ENCODE measurements at regions not wholly inside any gene's neighbourhood (a gene's known extent, or its start where the extent isn't known, plus 50 kb on each side); places are given as distances from the start of the nearest gene placed in this dataset.
"Not testable (repeated sequence)": the region's sequence is repeated elsewhere in the genome, so short reads cannot be mapped to it uniquely, and the experiment has no call there.

- Histone ChIP-seq H3K36me3 (ENCODE audit: control insufficient read depth in 2 of 2, insufficient read depth in 2 of 2, low read length in 2 of 2) (no peaks in the 10 kb centered on the region), H3K4me3 (ENCODE audit: low read length in 2 of 2) (no peak overlapping the region)
Measured at GRCh38 chr11:87804176-87804575, 371.1 kb downstream of the RAB38 start.

GRCh38 chr11:87803748-87804147, 371.5 kb downstream of the RAB38 start:
- H3K27ac ChIP-seq (ENCODE audit: low read depth in 2 of 2, low read length in 2 of 2): no peak overlapping the region
- H3K4me1 ChIP-seq (ENCODE audit: control insufficient read depth in 2 of 2, insufficient read depth in 2 of 2, low read length in 2 of 2): no peaks in the 10 kb centered on the region
- no peaks in the 10 kb centered on the region for H3K36me3 ChIP-seq (ENCODE audit: control insufficient read depth in 2 of 2, insufficient read depth in 2 of 2, low read length in 2 of 2)
- H3K9me3 ChIP-seq (ENCODE audit: control insufficient read depth in 2 of 2, low read length in 2 of 2): no peaks in the 10 kb centered on the region
- no peak overlapping the region for H3K9ac ChIP-seq (ENCODE audit: low read depth in 1 of 2, low read length in 2 of 2)
- H3K4me3 ChIP-seq (ENCODE audit: low read length in 2 of 2): no peak overlapping the region
- no peaks in the 10 kb centered on the region for H3K27me3 ChIP-seq (ENCODE audit: control insufficient read depth in 2 of 2, insufficient read depth in 2 of 2, low read length in 2 of 2)

More at GRCh38 chr11:87804176-87804575, 371.1 kb downstream of the RAB38 start:
- no peaks in the 10 kb centered on the region for H3K9me3 ChIP-seq (ENCODE audit: control insufficient read depth in 2 of 2, low read length in 2 of 2)
- H3K27me3 ChIP-seq (ENCODE audit: control insufficient read depth in 2 of 2, insufficient read depth in 2 of 2, low read length in 2 of 2): no peaks in the 10 kb centered on the region
- no peak overlapping the region for H3K27ac ChIP-seq (ENCODE audit: low read depth in 2 of 2, low read length in 2 of 2)
- no peak overlapping the region for H3K9ac ChIP-seq (ENCODE audit: low read depth in 1 of 2, low read length in 2 of 2)
- H3K4me1 ChIP-seq (ENCODE audit: control insufficient read depth in 2 of 2, insufficient read depth in 2 of 2, low read length in 2 of 2): no peaks in the 10 kb centered on the region

DNA sequence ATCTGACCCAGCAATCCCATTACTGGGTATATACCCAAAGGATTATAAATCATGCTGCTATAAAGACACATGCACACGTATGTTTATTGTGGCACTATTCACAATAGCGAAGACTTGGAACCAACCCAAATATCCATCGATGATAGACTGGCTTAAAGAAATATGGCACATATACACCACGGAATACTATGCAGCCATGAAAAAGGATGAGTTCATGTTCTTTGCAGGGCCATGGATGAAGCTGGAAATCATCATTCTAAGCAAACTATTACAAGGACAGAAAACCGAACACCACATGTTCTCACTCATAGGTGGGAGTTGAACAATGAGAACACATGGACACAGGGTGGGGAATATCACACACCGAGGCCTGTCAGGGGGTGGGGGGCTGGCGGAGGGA, 390.4 kb downstream of the RAB38 start:
- not testable (repeated sequence) for H3K9me3 ChIP-seq (ENCODE audit: control insufficient read depth in 2 of 2, low read length in 2 of 2); H3K36me3 ChIP-seq (ENCODE audit: control insufficient read depth in 2 of 2, insufficient read depth in 2 of 2, low read length in 2 of 2); H3K27me3 ChIP-seq (ENCODE audit: control insufficient read depth in 2 of 2, insufficient read depth in 2 of 2, low read length in 2 of 2); H3K27ac ChIP-seq (ENCODE audit: low read depth in 2 of 2, low read length in 2 of 2); H3K9ac ChIP-seq (ENCODE audit: low read depth in 1 of 2, low read length in 2 of 2); H3K4me1 ChIP-seq (ENCODE audit: control insufficient read depth in 2 of 2, insufficient read depth in 2 of 2, low read length in 2 of 2); H3K4me3 ChIP-seq (ENCODE audit: low read length in 2 of 2)

DNA sequence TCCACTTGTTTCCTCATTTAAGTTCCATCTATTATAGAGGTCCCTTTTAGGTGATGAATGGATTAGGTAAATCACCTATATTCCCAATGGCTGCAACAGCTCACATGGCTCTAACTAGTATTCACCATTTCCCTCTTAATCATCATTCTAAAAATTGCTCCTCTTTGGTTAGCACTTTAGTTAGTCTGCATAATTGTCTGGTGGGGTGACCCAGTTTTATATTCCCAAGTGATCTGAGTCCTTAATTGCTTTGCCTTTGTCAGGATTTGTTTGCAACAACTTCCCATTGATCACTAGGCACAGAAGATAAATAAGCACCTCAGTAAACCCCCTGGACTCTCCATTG, 395.2 kb downstream of the RAB38 start:
- no peak overlapping the region for H3K4me3 ChIP-seq (ENCODE audit: low read length in 2 of 2)
- H3K27ac ChIP-seq (ENCODE audit: low read depth in 2 of 2, low read length in 2 of 2): no peak overlapping the region
- no peaks in the 10 kb centered on the region for H3K27me3 ChIP-seq (ENCODE audit: control insufficient read depth in 2 of 2, insufficient read depth in 2 of 2, low read length in 2 of 2)
- no peaks in the 10 kb centered on the region for H3K4me1 ChIP-seq (ENCODE audit: control insufficient read depth in 2 of 2, insufficient read depth in 2 of 2, low read length in 2 of 2)
- H3K36me3 ChIP-seq (ENCODE audit: control insufficient read depth in 2 of 2, insufficient read depth in 2 of 2, low read length in 2 of 2): no peaks in the 10 kb centered on the region
- no peaks in the 10 kb centered on the region for H3K9me3 ChIP-seq (ENCODE audit: control insufficient read depth in 2 of 2, low read length in 2 of 2)
- no peak overlapping the region for H3K9ac ChIP-seq (ENCODE audit: low read depth in 1 of 2, low read length in 2 of 2)

GRCh38 chr11:87779276-87780067, 395.8 kb downstream of the RAB38 start:
- H3K27ac ChIP-seq (ENCODE audit: low read depth in 2 of 2, low read length in 2 of 2): no peak overlapping the region
- no peaks in the 10 kb centered on the region for H3K4me1 ChIP-seq (ENCODE audit: control insufficient read depth in 2 of 2, insufficient read depth in 2 of 2, low read length in 2 of 2)
- H3K4me3 ChIP-seq (ENCODE audit: low read length in 2 of 2): no peak overlapping the region
- H3K27me3 ChIP-seq (ENCODE audit: control insufficient read depth in 2 of 2, insufficient read depth in 2 of 2, low read length in 2 of 2): no peaks in the 10 kb centered on the region
- H3K36me3 ChIP-seq (ENCODE audit: control insufficient read depth in 2 of 2, insufficient read depth in 2 of 2, low read length in 2 of 2): no peaks in the 10 kb centered on the region
- no peaks in the 10 kb centered on the region for H3K9me3 ChIP-seq (ENCODE audit: control insufficient read depth in 2 of 2, low read length in 2 of 2)
- no peak overlapping the region for H3K9ac ChIP-seq (ENCODE audit: low read depth in 1 of 2, low read length in 2 of 2)

GRCh38 chr11:87778357-87778756, 396.9 kb downstream of the RAB38 start:
- Histone ChIP-seq H3K9ac (ENCODE audit: low read depth in 1 of 2, low read length in 2 of 2) (no peak overlapping the region), H3K4me3 (ENCODE audit: low read length in 2 of 2) (no peak overlapping the region), H3K9me3 (ENCODE audit: control insufficient read depth in 2 of 2, low read length in 2 of 2) (no peaks in the 10 kb centered on the region), H3K36me3 (ENCODE audit: control insufficient read depth in 2 of 2, insufficient read depth in 2 of 2, low read length in 2 of 2) (no peaks in the 10 kb centered on the region), H3K4me1 (ENCODE audit: control insufficient read depth in 2 of 2, insufficient read depth in 2 of 2, low read length in 2 of 2) (no peaks in the 10 kb centered on the region), H3K27ac (ENCODE audit: low read depth in 2 of 2, low read length in 2 of 2) (no peak overlapping the region), H3K27me3 (ENCODE audit: control insufficient read depth in 2 of 2, insufficient read depth in 2 of 2, low read length in 2 of 2) (no peaks in the 10 kb centered on the region)

GRCh38 chr11:87775036-87775435, 400.2 kb downstream of the RAB38 start:
- no peak overlapping the region for H3K4me3 ChIP-seq (ENCODE audit: low read length in 2 of 2)
- no peaks in the 10 kb centered on the region for H3K27me3 ChIP-seq (ENCODE audit: control insufficient read depth in 2 of 2, insufficient read depth in 2 of 2, low read length in 2 of 2)

GRCh38 chr11:87769661-87770060, 405.6 kb downstream of the RAB38 start:
- no peak overlapping the region for H3K4me3 ChIP-seq (ENCODE audit: low read length in 2 of 2)
- no peaks in the 10 kb centered on the region for H3K36me3 ChIP-seq (ENCODE audit: control insufficient read depth in 2 of 2, insufficient read depth in 2 of 2, low read length in 2 of 2)
- no peaks in the 10 kb centered on the region for H3K4me1 ChIP-seq (ENCODE audit: control insufficient read depth in 2 of 2, insufficient read depth in 2 of 2, low read length in 2 of 2)
- H3K9me3 ChIP-seq (ENCODE audit: control insufficient read depth in 2 of 2, low read length in 2 of 2): no peaks in the 10 kb centered on the region
- no peaks in the 10 kb centered on the region for H3K27me3 ChIP-seq (ENCODE audit: control insufficient read depth in 2 of 2, insufficient read depth in 2 of 2, low read length in 2 of 2)
- H3K9ac ChIP-seq (ENCODE audit: low read depth in 1 of 2, low read length in 2 of 2): no peak overlapping the region
- no peak overlapping the region for H3K27ac ChIP-seq (ENCODE audit: low read depth in 2 of 2, low read length in 2 of 2)

More at GRCh38 chr11:87775036-87775435, 400.2 kb downstream of the RAB38 start:
- H3K9ac ChIP-seq (ENCODE audit: low read depth in 1 of 2, low read length in 2 of 2): no peak overlapping the region
- H3K36me3 ChIP-seq (ENCODE audit: control insufficient read depth in 2 of 2, insufficient read depth in 2 of 2, low read length in 2 of 2): no peaks in the 10 kb centered on the region
- H3K27ac ChIP-seq (ENCODE audit: low read depth in 2 of 2, low read length in 2 of 2): no peak overlapping the region
- no peaks in the 10 kb centered on the region for H3K4me1 ChIP-seq (ENCODE audit: control insufficient read depth in 2 of 2, insufficient read depth in 2 of 2, low read length in 2 of 2)
- no peaks in the 10 kb centered on the region for H3K9me3 ChIP-seq (ENCODE audit: control insufficient read depth in 2 of 2, low read length in 2 of 2)

DNA sequence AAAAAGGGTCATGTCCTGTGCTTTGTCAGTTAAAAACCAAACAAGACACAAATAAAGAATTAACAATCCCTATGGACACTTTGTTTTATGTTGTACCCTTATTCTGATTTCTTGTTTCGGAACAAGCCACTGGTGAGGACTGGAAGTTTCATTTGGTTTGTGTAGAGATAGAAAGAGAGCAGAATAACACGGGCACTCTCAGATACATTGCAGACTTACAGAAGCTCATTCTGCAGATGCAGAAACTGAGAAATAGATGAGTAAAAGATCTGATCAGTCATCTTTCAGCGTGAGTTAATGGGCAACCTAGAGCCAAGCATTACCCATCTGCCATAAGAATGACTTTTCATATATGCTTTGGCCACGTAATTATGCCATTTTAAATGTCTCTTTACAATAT, 407.6 kb downstream of the RAB38 start:
- Histone ChIP-seq H3K4me1 (ENCODE audit: control insufficient read depth in 2 of 2, insufficient read depth in 2 of 2, low read length in 2 of 2) (no peaks in the 10 kb centered on the region), H3K27me3 (ENCODE audit: control insufficient read depth in 2 of 2, insufficient read depth in 2 of 2, low read length in 2 of 2) (no peaks in the 10 kb centered on the region), H3K36me3 (ENCODE audit: control insufficient read depth in 2 of 2, insufficient read depth in 2 of 2, low read length in 2 of 2) (no peaks in the 10 kb centered on the region), H3K27ac (ENCODE audit: low read depth in 2 of 2, low read length in 2 of 2) (no peak overlapping the region), H3K9ac (ENCODE audit: low read depth in 1 of 2, low read length in 2 of 2) (no peak overlapping the region), H3K4me3 (ENCODE audit: low read length in 2 of 2) (no peak overlapping the region), H3K9me3 (ENCODE audit: control insufficient read depth in 2 of 2, low read length in 2 of 2) (no peaks in the 10 kb centered on the region)

GRCh38 chr11:87764075-87764474, 411.2 kb downstream of the RAB38 start:
- not testable (repeated sequence) for H3K27ac ChIP-seq (ENCODE audit: low read depth in 2 of 2, low read length in 2 of 2); H3K4me1 ChIP-seq (ENCODE audit: control insufficient read depth in 2 of 2, insufficient read depth in 2 of 2, low read length in 2 of 2); H3K36me3 ChIP-seq (ENCODE audit: control insufficient read depth in 2 of 2, insufficient read depth in 2 of 2, low read length in 2 of 2); H3K9ac ChIP-seq (ENCODE audit: low read depth in 1 of 2, low read length in 2 of 2); H3K27me3 ChIP-seq (ENCODE audit: control insufficient read depth in 2 of 2, insufficient read depth in 2 of 2, low read length in 2 of 2); H3K9me3 ChIP-seq (ENCODE audit: control insufficient read depth in 2 of 2, low read length in 2 of 2)
- H3K4me3 ChIP-seq (ENCODE audit: low read length in 2 of 2): peak overlapping the region in 1 of 2 donors; percentile 19

All from mucosa of rectum (tissue), 2 donors.